ENCODE measurements at regions not wholly inside any gene's neighbourhood (a gene's known extent, or its start where the extent isn't known, plus 50 kb on each side); places are given as distances from the start of the nearest gene placed in this dataset.

- Histone ChIP-seq H3K4me1 (no peaks in the 10 kb centered on the region), H3K36me3 (no peaks in the 10 kb centered on the region), H3K9me3 (no peaks in the 10 kb centered on the region), H3K4me3 (no peak overlapping the region), H3K27ac (no peak overlapping the region), H3K27me3 (no peaks in the 10 kb centered on the region)
- no peak for DNase-seq
- no peak for TF ChIP-seq POLR2A (IDR thresholded peaks at IDR 0.05)
- no peak for TF ChIP-seq CTCF (IDR thresholded peaks at IDR 0.05)
These were observed 444.5 kb downstream of the CMPK2 start for GRCh38 chr2:6421138-6421730.

GRCh38 chr2:6421888-6422287 lies 443.8 kb downstream of the CMPK2 start:
- no peaks in the 10 kb centered on the region for H3K9me3 ChIP-seq
- no peaks in the 10 kb centered on the region for H3K27me3 ChIP-seq
- no peak overlapping the region for H3K27ac ChIP-seq
- DNase-seq = no peak
- H3K36me3 ChIP-seq = no peaks in the 10 kb centered on the region
- TF ChIP-seq CTCF (IDR thresholded peaks at IDR 0.05) (no peak), POLR2A (IDR thresholded peaks at IDR 0.05) (no peak)
- H3K4me1 ChIP-seq = no peaks in the 10 kb centered on the region
- no peak overlapping the region for H3K4me3 ChIP-seq

GRCh38 chr2:6423157-6423556 lies 442.6 kb downstream of the CMPK2 start:
- Histone ChIP-seq H3K4me3 (no peak overlapping the region), H3K36me3 (no peaks in the 10 kb centered on the region), H3K9me3 (no peaks in the 10 kb centered on the region), H3K4me1 (no peaks in the 10 kb centered on the region), H3K27me3 (no peaks in the 10 kb centered on the region), H3K27ac (no peak overlapping the region)
- DNase-seq = no peak
- TF ChIP-seq CTCF (IDR thresholded peaks at IDR 0.05) = no peak
- TF ChIP-seq POLR2A (IDR thresholded peaks at IDR 0.05) = no peak

- Histone ChIP-seq H3K36me3 (no peaks in the 10 kb centered on the region), H3K27me3 (no peaks in the 10 kb centered on the region), H3K4me3 (no peak overlapping the region), H3K27ac (no peak overlapping the region), H3K4me1 (no peaks in the 10 kb centered on the region), H3K9me3 (no peaks in the 10 kb centered on the region)
- no peak for DNase-seq
- TF ChIP-seq CTCF (IDR thresholded peaks at IDR 0.05) (no peak), POLR2A (IDR thresholded peaks at IDR 0.05) (no peak)
These were observed 441.8 kb downstream of the CMPK2 start for GRCh38 chr2:6423944-6424343.

- Histone ChIP-seq H3K27ac (no peak overlapping the region), H3K9me3 (no peaks in the 10 kb centered on the region), H3K36me3 (no peaks in the 10 kb centered on the region), H3K4me3 (no peak overlapping the region), H3K4me1 (no peaks in the 10 kb centered on the region), H3K27me3 (no peaks in the 10 kb centered on the region)
- TF ChIP-seq POLR2A (IDR thresholded peaks at IDR 0.05) = no peak
- no peak for TF ChIP-seq CTCF (IDR thresholded peaks at IDR 0.05)
- DNase-seq = no peak
These were observed 440.7 kb downstream of the CMPK2 start for GRCh38 chr2:6425032-6425431.

All from Peyer's patch (tissue), 4 donors.